CD1c-positive myeloid dendritic cell (primary cell): ENCODE measurements at regions not wholly inside any gene's neighbourhood (a gene's known extent, or its start where the extent isn't known, plus 50 kb on each side); places are given as distances from the start of the nearest gene placed in this dataset.
A peak's percentile ranks its signal among the peaks of the same experiment; 100 is the strongest.

Source experiments
- DNase-seq: peaks from one replicate; pipeline ENCODE4 v3.0.0-alpha.2; 2016; ENCODE audit errors: extremely low spot score

DNA sequence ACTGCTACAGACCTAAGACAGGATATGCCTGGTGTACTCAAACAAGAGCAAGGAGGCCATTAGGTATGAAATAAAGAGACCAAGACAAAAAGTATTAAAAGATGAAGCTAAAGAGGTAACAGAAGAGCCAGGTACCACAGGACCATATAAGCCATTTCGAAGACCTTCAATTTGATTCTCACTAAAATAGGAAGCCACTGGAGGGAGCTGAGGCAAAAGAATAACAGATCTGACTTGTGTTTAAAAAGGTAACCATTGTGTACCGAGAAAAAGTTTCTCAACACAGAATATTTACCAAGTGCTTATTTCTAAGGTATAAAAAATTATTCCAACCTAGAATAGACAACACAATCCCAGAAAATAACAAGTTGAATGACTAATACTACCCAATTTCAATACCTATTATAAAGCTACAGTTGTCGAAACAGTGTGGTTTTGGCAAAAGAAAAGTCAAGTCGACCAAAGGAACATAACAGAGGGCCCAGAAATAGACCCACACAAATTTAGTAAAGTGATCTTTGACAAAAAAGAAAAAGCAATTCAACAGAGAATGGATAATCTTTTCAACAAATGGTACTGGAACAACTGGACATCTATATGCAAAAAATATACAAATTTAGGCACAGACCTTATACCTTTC is 125.3 kb upstream of the DST start:
- no peak for DNase-seq

GRCh38 chr6:56767435-56767834 is 124.7 kb upstream of the DST start:
- DNase-seq: no peak

- DNase-seq: no peak
Measured at GRCh38 chr6:56766806-56767178, 124.1 kb upstream of the DST start.

GRCh38 chr6:56766139-56766805 is 123.6 kb upstream of the DST start:
- no peak for DNase-seq

DNA sequence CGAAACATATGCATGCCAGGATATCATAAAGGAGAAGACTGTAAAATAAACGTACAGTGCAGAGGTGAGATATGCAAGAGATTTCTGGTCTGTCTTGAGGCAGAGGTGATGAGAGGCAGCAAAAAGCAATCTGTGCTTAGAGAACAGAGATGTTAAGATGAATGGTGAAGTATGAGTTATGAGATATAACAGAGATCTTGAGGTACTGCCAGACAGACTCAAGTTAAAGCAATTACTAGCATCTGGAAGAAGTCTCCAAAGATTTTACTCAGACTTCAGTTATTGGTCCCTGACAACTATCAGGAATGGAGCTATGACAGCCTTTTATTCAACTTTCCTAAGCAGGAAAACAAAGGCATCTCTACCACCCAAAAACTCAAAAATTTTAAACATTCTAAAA is 122.8 kb upstream of the DST start:
- DNase-seq: no peak

- peak; percentile 16 for DNase-seq
Measured at GRCh38 chr6:56764081-56764566, 121.4 kb upstream of the DST start.

- DNase-seq: no peak
Measured at GRCh38 chr6:56761651-56762050, 119.0 kb upstream of the DST start.

DNA sequence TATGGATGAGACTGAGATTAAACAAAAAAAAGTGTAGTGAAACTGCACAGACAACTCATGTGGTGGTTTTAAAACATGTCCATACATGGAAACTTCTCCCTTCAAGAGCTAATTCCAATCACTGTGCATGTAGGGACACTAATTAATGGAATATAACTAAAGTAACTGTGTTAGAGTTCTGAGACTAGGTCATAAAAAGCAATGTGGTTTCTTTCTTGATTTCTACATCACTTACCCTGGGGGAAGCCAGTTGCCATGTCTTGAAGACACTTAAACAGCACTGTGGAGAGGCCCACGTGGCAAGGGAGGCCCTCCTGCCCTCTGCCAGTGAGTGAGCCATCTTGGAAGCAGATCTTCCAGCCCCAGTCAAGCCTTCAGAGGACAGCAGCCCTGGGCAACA is 118.2 kb upstream of the DST start:
- no peak for DNase-seq

GRCh38 chr6:56759521-56759920 is 116.8 kb upstream of the DST start:
- DNase-seq: no peak

- no peak for DNase-seq
Measured at GRCh38 chr6:56758553-56758952, 115.9 kb upstream of the DST start.

GRCh38 chr6:56758120-56758519 is 115.4 kb upstream of the DST start:
- no peak for DNase-seq

DNA sequence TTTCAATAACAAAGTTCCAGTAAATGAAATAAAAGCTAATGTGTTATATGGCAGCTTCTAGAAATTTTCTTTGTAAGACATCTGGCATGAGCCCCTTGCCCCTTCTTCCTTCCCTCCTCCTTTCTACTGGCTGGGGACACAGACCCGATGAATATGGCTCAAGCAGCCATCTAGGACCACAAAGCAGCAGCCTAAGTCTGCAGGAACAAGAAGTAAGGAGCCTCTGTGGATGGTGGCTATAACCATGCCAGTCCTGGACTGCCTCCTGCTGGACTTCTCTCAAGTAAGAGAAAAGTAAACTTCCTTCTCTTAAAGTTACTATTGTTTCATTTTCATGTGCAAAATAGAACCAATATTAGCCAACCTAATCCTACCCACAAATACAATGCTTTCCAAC is 114.9 kb upstream of the DST start:
- peak; percentile 63 for DNase-seq

DNA sequence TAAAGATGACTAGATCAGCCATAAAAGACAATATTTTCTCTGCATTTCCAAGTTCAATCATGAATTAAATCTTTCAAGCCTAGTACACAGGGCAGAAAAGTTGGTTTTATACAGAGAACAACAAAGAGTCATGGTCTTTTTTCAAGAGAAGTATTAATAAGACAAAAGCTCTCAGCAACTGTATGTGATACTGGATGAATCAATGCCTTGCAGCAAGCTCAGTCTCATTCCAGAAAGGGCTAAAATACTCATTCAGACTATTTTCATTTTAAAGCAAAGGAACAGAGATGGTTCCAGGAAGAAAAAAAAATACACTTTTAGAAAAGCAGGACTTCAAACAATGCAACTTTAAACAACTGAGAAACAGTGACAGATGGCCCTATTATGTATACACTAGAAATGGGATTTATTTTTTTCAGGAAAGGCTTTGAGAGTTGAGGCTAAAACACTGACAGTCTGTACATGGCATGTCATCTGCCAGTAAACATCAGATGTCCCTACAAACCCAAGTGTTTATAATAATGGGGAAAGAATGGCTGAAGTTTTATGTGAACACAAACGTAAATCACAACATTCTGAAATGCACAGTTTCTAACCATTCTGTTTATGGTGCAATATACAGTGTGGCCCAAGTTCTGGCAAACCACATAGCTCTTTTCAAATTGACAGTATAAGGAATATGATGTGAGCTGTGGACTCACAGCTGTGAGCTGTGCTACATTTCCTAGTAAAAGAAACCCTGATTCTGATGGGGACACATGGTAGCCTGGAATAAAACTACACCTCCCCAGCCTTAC is 114.3 kb upstream of the DST start:
- DNase-seq: no peak

GRCh38 chr6:56756219-56756789 is 113.6 kb upstream of the DST start:
- DNase-seq: peak; percentile 15

DNA sequence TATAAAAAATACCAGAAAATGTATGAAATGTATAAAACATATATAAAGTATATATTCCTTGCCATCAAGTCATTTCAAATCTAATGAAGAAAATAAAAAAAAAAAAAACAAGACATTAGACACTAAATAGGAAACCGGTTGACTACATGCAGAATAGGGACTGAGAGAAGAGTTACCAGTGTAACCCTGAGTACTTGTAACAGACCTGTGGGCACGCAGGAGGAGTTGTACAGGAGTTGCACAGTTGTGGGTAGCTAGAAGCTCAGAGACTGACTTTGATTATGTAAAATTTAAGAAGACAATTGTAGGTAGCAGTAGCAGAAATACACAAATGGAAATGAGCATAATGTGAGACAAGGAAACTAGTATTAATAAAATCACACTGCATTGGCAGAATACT is 112.4 kb upstream of the DST start:
- no peak for DNase-seq

DNA sequence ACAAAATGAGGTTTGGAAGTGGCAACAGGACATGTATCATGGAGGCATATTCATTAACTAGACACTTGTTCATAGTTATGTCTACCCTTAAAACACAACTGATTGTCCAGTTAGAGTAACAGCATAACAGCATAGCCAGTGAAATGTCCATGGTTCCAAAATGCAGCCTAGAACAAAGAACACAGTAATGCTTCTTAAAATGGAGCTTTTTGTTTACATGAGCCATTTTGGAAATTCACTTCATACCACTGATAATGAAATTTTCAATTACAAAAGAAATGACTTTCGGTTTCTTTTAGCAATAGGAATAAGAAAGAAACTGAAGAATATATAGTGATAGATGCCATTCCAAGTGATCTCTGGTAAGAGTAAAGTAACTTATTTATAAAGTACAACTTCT is 111.1 kb upstream of the DST start:
- DNase-seq: no peak

DNA sequence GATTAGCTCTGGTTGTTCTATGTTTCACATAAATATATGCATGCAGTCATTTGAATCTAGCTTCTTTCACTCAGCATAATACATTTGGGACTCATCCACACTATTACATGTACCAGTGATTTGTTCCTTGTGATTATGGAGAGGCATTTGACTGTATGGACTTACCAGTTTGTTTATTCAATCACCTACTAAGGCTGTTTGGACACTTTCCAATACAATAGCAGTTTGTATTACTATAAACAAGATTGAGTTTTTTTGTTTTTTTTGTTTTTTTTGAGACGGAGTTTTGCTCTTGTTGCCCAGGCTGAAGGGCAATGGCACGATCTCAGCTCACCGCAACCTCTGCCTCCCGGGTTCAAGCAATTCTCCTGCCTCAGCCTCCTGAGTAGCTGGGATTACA is 109.8 kb upstream of the DST start:
- DNase-seq: no peak

- DNase-seq: no peak
Measured at GRCh38 chr6:56752009-56752408, 109.3 kb upstream of the DST start.

GRCh38 chr6:56751604-56752003 is 108.9 kb upstream of the DST start:
- no peak for DNase-seq

DNA sequence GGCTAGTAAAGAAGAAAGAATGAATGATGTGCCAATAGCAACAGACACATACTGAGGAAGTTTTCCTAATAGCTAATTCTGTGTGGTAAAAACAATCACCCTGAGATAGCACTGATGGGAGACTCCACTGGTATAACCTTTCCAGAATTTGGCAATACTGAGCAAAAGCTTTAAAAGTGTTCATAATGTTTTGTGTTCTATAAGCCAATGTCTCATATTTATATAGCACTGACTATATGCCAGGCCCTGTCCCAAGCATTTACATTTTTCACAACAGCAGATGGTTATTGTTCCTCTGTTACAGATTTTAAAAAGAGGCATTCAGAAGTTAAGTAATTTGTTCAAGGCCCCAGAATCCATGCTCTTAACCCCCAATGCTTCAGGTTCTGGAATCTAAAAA is 108.0 kb upstream of the DST start:
- no peak for DNase-seq

GRCh38 chr6:56749632-56750151 is 107.0 kb upstream of the DST start:
- no peak for DNase-seq

GRCh38 chr6:56746767-56747504 is 104.2 kb upstream of the DST start:
- DNase-seq: no peak
